GM12878 (cell line): ENCODE measurements at regions not wholly inside any gene's neighbourhood (a gene's known extent, or its start where the extent isn't known, plus 50 kb on each side); places are given as distances from the start of the nearest gene placed in this dataset.

Experiments used
- ATF3 ChIP-seq: IDR thresholded peaks from 2 replicates; pipeline ENCODE4 v1.6.1; 2011; ENCODE audit warnings: low read depth, mild to moderate bottlenecking, low read length, moderate library complexity, borderline replicate concordance; ENCODE audit errors: extremely low read depth
- CHD4 ChIP-seq: fragments of 200-600 bp; sonication (generic); IDR thresholded peaks from 2 replicates; pipeline ENCODE4 v1.6.1; 2016; ENCODE audit warnings: mild to moderate bottlenecking
- GATAD2B ChIP-seq: fragments of 450-650 bp; conservative IDR thresholded peaks from 2 replicates; pipeline ENCODE4 v1.6.1; 2017; ENCODE audit warnings: low read depth, mild to moderate bottlenecking, moderate library complexity
- IRF3 ChIP-seq: fragments of 450-650 bp; IDR thresholded peaks from 2 replicates; pipeline ENCODE4 v1.6.1; 2014; ENCODE audit warnings: mild to moderate bottlenecking
- PAX5 ChIP-seq: IDR thresholded peaks from 2 replicates; pipeline ENCODE4 v1.6.1; 2011; ENCODE audit warnings: low read depth, low read length, borderline replicate concordance
- RAD21 ChIP-seq: IDR thresholded peaks from 2 replicates; pipeline ENCODE4 v1.6.1; 2011; ENCODE audit warnings: mild to moderate bottlenecking, low read depth, low read length, moderate library complexity; ENCODE audit not compliant: insufficient read depth
- RFX5 ChIP-seq: IDR thresholded peaks from 2 replicates; pipeline ENCODE4 v1.6.1; 2011; ENCODE audit warnings: low read depth, low read length, improper control_type of control experiment
- SMC3 ChIP-seq: IDR thresholded peaks from 2 replicates; pipeline ENCODE4 v1.6.1; 2011; ENCODE audit warnings: low read length, improper control_type of control experiment, borderline replicate concordance
- SRF ChIP-seq, 2 experiments: IDR thresholded peaks; 2 replicates each; pipeline ENCODE4 v1.6.1; 2011; ENCODE audit warnings: low read depth in 2 of 2, low read length in 2 of 2, mild to moderate bottlenecking in 1 of 2, moderate library complexity in 1 of 2
- TF ChIP-seq, protein P1 (sequence below): IDR thresholded peaks from 2 replicates; pipeline ENCODE4 v1.6.1; 2011; ENCODE audit warnings: borderline replicate concordance, low read depth, mild to moderate bottlenecking, moderate library complexity, mixed read lengths, low read length; ENCODE audit not compliant: insufficient read depth; ENCODE audit errors: extremely low read length
- TF ChIP-seq, protein P2 (sequence below): IDR thresholded peaks from 2 replicates; pipeline ENCODE4 v1.6.1; 2011; ENCODE audit warnings: low read depth, low read length, improper control_type of control experiment, borderline replicate concordance
- TF ChIP-seq, protein P3 (sequence below): IDR thresholded peaks from 2 replicates; pipeline ENCODE4 v1.6.1; 2012; ENCODE audit warnings: improper control_type of control experiment, low read depth, low read length; ENCODE audit not compliant: insufficient replicate concordance

DNA sequence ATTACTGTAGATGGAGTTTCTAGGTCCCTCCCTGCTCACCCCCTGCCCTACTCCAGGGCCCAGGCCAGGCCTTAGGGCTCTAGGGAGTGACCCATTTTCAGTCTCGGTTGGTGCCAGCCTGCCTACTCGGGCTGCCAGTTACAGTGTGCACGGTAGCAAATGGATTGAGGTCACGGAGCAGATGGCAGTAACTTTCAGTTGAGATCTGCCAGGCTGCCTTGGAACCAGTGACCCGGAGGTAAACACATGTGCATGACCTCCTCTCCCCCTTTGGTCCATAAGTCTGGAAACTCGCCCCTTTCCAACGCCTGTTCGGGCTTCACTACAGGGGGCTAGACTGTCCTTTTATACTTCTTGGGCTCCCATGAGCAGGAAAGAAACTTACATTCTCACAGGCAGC lies 139.7 kb upstream of the TBX3 start (continued):
- TF ChIP-seq SRF (IDR thresholded peaks at IDR 0.05; ENCODE audit: low read depth in 2 of 2, low read length in 2 of 2) = no peak
- no peak for TF ChIP-seq RAD21
- no peak for TF ChIP-seq SMC3
- no peak for TF ChIP-seq PAX5
- TF ChIP-seq, protein P1, sequence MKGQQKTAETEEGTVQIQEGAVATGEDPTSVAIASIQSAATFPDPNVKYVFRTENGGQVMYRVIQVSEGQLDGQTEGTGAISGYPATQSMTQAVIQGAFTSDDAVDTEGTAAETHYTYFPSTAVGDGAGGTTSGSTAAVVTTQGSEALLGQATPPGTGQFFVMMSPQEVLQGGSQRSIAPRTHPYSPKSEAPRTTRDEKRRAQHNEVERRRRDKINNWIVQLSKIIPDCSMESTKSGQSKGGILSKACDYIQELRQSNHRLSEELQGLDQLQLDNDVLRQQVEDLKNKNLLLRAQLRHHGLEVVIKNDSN = no peak
- TF ChIP-seq RFX5 = no peak
- TF ChIP-seq IRF3 = no peak
- TF ChIP-seq, protein P2, sequence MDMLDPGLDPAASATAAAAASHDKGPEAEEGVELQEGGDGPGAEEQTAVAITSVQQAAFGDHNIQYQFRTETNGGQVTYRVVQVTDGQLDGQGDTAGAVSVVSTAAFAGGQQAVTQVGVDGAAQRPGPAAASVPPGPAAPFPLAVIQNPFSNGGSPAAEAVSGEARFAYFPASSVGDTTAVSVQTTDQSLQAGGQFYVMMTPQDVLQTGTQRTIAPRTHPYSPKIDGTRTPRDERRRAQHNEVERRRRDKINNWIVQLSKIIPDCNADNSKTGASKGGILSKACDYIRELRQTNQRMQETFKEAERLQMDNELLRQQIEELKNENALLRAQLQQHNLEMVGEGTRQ = no peak
- TF ChIP-seq, protein P3, sequence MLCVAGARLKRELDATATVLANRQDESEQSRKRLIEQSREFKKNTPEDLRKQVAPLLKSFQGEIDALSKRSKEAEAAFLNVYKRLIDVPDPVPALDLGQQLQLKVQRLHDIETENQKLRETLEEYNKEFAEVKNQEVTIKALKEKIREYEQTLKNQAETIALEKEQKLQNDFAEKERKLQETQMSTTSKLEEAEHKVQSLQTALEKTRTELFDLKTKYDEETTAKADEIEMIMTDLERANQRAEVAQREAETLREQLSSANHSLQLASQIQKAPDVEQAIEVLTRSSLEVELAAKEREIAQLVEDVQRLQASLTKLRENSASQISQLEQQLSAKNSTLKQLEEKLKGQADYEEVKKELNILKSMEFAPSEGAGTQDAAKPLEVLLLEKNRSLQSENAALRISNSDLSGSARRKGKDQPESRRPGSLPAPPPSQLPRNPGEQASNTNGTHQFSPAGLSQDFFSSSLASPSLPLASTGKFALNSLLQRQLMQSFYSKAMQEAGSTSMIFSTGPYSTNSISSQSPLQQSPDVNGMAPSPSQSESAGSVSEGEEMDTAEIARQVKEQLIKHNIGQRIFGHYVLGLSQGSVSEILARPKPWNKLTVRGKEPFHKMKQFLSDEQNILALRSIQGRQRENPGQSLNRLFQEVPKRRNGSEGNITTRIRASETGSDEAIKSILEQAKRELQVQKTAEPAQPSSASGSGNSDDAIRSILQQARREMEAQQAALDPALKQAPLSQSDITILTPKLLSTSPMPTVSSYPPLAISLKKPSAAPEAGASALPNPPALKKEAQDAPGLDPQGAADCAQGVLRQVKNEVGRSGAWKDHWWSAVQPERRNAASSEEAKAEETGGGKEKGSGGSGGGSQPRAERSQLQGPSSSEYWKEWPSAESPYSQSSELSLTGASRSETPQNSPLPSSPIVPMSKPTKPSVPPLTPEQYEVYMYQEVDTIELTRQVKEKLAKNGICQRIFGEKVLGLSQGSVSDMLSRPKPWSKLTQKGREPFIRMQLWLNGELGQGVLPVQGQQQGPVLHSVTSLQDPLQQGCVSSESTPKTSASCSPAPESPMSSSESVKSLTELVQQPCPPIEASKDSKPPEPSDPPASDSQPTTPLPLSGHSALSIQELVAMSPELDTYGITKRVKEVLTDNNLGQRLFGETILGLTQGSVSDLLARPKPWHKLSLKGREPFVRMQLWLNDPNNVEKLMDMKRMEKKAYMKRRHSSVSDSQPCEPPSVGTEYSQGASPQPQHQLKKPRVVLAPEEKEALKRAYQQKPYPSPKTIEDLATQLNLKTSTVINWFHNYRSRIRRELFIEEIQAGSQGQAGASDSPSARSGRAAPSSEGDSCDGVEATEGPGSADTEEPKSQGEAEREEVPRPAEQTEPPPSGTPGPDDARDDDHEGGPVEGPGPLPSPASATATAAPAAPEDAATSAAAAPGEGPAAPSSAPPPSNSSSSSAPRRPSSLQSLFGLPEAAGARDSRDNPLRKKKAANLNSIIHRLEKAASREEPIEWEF = no peak
- no peak for TF ChIP-seq ATF3
- TF ChIP-seq CHD4 = no peak
- no peak for TF ChIP-seq GATAD2B
